Activated CD8-positive, alpha-beta memory T cell treated with anti-CD3 and anti-CD28 coated beads for 48 hours (primary cell): ENCODE measurements at regions not wholly inside any gene's neighbourhood (a gene's known extent, or its start where the extent isn't known, plus 50 kb on each side); places are given as distances from the start of the nearest gene placed in this dataset.
"Not testable (repeated sequence)": the region's sequence is repeated elsewhere in the genome, so short reads cannot be mapped to it uniquely, and the experiment has no call there.

Experiments
- DNase-seq, 3 experiments: peaks; one replicate each; pipeline ENCODE4 v3.0.0-alpha.2; 2020; ENCODE audit warnings: low read depth in 2 of 3, low spot score in 2 of 3

DNA sequence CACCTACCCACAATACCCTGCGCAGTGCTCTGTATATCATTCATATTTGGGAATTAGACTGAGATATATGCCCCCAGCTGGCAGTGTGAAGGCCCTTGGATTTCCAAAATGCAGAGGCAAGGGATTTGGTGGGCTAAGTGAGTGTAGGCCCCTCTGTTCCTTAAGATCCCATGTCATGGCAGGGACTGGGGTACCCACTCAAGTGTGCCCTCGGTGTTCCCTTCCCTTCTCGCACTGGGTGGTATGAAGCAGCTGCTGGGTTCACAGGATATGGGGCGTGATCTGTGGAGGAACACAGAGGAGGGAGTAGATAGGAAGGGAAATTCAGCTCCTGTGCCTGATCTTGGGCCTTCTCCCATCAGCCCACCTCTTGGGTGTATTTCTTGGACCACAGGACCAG, 63.1 kb upstream of the VASH1 start:
- DNase-seq, result no peak

GRCh38 chr14:76698631-76699030, 62.6 kb upstream of the VASH1 start:
- DNase-seq, result no peak

GRCh38 chr14:76699209-76699938, 61.9 kb upstream of the VASH1 start:
- no peak for DNase-seq

DNA sequence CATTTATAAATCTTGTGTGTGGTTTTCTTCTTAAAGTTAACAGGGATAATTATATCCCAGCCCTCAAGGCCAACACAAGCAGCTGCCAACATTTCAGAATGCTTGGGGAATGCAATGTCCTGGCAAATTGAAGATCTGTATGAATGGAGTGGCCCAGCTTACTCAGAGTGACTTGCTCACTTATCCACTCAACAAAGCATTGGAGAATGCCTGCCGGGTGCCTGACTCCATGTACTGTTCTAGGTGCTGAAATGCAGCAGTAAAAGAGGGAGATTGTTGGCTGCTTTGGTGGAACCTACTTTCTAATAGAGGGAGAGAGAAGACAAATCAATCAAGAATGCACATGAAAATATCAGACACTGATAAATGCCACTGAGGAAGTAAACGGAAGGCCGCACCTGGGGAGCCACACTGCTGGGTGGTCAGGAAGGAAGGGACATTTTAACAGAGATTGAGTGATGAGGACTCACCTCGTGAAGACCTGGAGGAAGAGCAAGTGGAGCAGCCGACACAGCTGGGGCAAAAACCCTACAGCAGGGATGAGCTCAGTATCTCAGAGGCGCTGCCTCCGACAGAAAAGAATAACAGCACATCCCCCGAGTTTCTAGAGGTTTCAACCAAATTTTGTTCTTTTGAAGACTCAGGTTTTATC, 61.2 kb upstream of the VASH1 start:
- no peak for DNase-seq

DNA sequence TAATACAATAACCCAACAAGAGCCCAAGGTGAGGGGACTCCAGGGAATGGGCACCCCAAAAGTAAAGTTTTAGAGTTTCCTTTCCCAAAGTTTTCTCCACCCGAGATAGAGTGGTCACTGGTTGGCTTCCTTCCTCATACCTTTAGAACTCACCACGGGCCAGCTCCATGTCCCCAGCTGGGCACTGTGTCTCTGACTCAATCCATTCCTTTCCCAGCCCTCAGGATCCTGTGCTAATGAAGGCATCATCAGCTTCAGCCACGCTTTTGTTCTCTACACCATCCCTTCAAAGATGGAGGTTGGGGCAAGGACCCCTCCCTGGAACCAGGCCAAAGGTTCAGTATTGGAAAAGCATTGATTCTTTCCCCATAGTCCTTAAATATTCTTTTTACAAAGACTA, 59.8 kb upstream of the VASH1 start:
- DNase-seq, result no peak

DNA sequence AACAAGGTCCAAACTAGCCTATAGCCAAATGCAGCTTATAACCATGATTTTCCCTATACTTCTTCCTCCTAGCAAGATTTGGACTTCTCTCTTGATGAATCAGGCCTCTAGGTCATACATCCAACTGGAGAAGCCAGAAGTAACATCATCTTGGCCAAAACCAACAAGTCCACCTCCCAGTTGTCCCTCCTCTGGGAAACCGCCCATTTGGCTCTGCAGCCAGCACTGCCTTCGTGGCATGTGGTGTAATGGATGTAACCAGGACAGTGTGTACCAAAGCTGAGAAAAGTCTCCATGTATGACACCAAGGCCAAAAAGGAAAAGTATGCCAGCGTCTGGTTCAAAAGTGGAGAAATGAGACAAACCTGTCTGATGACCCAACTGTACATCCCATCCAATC, 59.3 kb upstream of the VASH1 start:
- DNase-seq, result no peak

- DNase-seq, result no peak
These were observed 56.1 kb upstream of the VASH1 start for GRCh38 chr14:76705214-76705613.

DNA sequence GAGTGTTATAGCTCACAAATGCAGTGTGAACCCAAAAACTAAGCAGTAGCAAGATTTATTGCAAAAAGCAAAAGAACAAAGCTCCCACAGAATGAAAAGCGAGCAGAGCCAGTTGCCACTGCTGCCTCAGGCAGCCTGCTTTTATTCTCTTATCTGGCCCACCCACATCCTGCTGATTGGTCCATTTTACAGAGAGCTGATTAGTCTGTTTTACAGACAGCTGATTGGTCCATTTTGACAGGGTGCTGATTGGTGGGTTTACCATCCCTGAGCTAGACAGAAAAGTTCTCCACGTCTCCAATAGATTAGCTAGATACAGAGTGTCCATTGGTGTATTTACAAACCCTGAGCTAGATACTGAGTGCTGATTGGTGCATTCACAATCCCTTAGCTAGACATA, 55.1 kb upstream of the VASH1 start:
- not testable (repeated sequence) for DNase-seq

GRCh38 chr14:76706811-76707210, 54.5 kb upstream of the VASH1 start:
- no peak for DNase-seq

GRCh38 chr14:76708028-76708427, 53.2 kb upstream of the VASH1 start:
- DNase-seq, result no peak

- DNase-seq, result no peak
These were observed 52.5 kb upstream of the VASH1 start for GRCh38 chr14:76708771-76709170.

- DNase-seq, result no peak
These were observed 50.9 kb upstream of the VASH1 start for GRCh38 chr14:76710056-76711010.
